Mucosa of descending colon (tissue), 3 donors: ENCODE measurements at regions not wholly inside any gene's neighbourhood (a gene's known extent, or its start where the extent isn't known, plus 50 kb on each side); places are given as distances from the start of the nearest gene placed in this dataset.
"Not testable (repeated sequence)": the region's sequence is repeated elsewhere in the genome, so short reads cannot be mapped to it uniquely, and the experiment has no call there.

Source experiments
- ATAC-seq: fragments of 200-7000 bp; cut with Tn5 transposase; one replicate; pipeline ENCODE4 v1.9.1; 2020; ENCODE audit warnings: mild to moderate bottlenecking, moderate library complexity
- DNase-seq, 3 donors: peaks; one replicate each; pipeline ENCODE4 v3.0.0-alpha.2; 2020
- H3K36me3 ChIP-seq: fragments of 200-600 bp; one replicate; pipeline ENCODE4 v1.8.0; 2021; ENCODE audit warnings: low read depth, mild to moderate bottlenecking
- H3K4me1 ChIP-seq: fragments of 200-600 bp; one replicate; pipeline ENCODE4 v1.8.0; 2021; ENCODE audit warnings: low read depth, mild to moderate bottlenecking
- H3K4me3 ChIP-seq: fragments of 200-600 bp; one replicate; pipeline ENCODE4 v1.8.0; 2021; ENCODE audit warnings: mild to moderate bottlenecking
- H3K9me3 ChIP-seq: fragments of 200-600 bp; one replicate; pipeline ENCODE4 v1.8.0; 2021; ENCODE audit warnings: mild to moderate bottlenecking
- intact Hi-C, 2 donors: fragments of 100-400 bp; cut with DNase I in 1 of 2; cut with micrococcal nuclease in 1 of 2; formaldehyde crosslinking; loops; one replicate each; pipeline versions ENCODE4 v1.11.0 to v1.11.1; 2022; cut with DNase I, micrococcal nuclease
- TF ChIP-seq, protein P1 (sequence below): fragments of 200-600 bp; IDR thresholded peaks from one replicate; pipeline ENCODE4 v1.8.0; 2022; ENCODE audit warnings: antibody characterized with exemption, mild to moderate bottlenecking
- donor health status: DM: no; HTN: no; CAD: no; lungs with moderate emphysema.
- donor health status: DM: no; HTN: no; CAD: no.
- donor health status: DM: no; HTN: yes; CAD: no.

DNA sequence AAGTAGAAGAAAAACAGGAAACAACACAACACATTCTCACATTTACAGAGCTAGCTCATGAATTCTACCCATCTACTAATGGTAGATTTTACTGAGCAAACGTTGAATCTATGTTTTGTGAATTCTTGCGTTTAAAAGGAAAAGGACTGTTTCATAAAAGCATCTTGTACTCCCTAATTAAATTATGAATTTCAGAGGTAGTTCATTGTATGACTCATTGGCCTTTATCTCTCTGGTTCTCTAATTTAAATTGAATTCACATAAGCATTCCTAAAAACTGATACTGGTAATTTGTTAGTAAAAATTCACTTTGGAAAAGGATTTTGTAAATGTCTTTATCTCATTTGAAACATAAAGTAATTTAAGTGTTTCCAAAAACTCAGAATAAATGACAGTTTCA, 687.3 kb downstream of the BRINP3 start:
- Histone ChIP-seq H3K9me3 (no peaks in the 10 kb centered on the region), H3K4me3 (no peak overlapping the region), H3K36me3 (no peaks in the 10 kb centered on the region), H3K4me1 (no peaks in the 10 kb centered on the region)
- no peak for ATAC-seq
- no peak for DNase-seq
- intact Hi-C loops = no loop called here
- TF ChIP-seq, protein P1, sequence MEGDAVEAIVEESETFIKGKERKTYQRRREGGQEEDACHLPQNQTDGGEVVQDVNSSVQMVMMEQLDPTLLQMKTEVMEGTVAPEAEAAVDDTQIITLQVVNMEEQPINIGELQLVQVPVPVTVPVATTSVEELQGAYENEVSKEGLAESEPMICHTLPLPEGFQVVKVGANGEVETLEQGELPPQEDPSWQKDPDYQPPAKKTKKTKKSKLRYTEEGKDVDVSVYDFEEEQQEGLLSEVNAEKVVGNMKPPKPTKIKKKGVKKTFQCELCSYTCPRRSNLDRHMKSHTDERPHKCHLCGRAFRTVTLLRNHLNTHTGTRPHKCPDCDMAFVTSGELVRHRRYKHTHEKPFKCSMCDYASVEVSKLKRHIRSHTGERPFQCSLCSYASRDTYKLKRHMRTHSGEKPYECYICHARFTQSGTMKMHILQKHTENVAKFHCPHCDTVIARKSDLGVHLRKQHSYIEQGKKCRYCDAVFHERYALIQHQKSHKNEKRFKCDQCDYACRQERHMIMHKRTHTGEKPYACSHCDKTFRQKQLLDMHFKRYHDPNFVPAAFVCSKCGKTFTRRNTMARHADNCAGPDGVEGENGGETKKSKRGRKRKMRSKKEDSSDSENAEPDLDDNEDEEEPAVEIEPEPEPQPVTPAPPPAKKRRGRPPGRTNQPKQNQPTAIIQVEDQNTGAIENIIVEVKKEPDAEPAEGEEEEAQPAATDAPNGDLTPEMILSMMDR = no peak

DNA sequence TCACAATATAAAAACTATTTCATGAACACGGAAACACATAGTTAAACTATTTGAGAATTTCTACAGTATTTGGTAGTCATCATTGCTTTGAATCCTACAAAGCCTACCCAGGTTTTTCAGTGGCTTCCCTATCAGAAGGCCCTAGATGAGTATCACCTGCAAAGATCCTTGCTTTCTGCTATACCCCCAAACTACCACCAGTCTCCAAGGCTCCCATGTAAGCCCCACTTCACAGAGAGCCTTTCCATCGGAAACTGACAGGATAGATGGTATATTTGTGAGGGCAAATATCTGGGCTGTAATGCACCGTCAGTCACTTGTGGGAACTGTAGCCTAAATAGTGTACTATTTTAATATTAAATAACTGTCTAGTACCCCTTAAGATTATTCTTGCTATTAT, 674.3 kb downstream of the BRINP3 start:
- H3K9me3 ChIP-seq = no peaks in the 10 kb centered on the region
- TF ChIP-seq, protein P1 = no peak
- intact Hi-C loops = no loop called here
- ATAC-seq (no peak), DNase-seq (no peak)
- no peaks in the 10 kb centered on the region for H3K36me3 ChIP-seq
- H3K4me3 ChIP-seq = no peak overlapping the region
- no peaks in the 10 kb centered on the region for H3K4me1 ChIP-seq

DNA sequence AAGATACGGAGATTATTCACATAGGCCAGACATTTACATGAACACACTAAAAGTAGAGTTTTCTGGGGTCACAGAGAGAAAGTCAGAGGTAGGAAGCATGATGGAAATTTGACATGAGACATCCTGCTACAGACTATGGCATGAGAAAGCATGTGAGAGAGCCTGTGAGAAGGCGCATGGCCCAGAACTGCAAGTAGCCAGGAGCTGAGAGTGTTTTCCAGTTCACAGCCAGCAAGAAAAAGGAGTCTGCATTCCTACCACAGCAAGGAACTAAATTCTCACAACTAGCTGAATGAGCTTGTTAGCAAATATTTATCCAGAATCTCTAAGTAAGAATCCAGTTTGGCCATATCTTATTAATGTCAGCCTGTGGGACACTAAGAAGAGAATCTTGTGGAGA, 673.3 kb downstream of the BRINP3 start:
- H3K4me1 ChIP-seq = no peaks in the 10 kb centered on the region
- no peak overlapping the region for H3K4me3 ChIP-seq
- intact Hi-C loops = no loop called here

DNA sequence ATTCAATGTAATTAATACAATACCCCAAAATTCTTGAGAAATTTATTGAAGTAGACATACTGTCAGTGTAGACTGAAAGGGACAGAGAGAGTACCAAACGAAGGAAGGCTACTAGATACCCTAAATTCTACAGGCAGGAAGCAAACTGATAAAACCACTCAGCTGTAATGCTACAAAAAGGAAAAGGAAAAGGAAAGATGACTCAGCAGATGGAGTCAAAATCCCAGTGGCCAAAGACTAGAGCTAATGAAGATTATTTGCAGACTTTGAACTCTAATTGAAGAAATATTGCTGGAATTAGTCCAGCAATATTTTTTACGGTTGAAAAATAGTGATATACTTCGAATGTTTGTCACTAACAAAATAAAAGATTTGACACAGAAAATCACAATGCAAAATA, 671.9 kb downstream of the BRINP3 start:
- H3K4me1 ChIP-seq = no peaks in the 10 kb centered on the region
- TF ChIP-seq, protein P1 = no peak
- DNase-seq (no peak), ATAC-seq (no peak)
- H3K9me3 ChIP-seq = no peaks in the 10 kb centered on the region
- H3K4me3 ChIP-seq = no peak overlapping the region
- intact Hi-C loops = no loop called here
- H3K36me3 ChIP-seq = no peaks in the 10 kb centered on the region

More for the DNA sequence above, 673.3 kb downstream of the BRINP3 start:
- no peak for ATAC-seq
- no peaks in the 10 kb centered on the region for H3K9me3 ChIP-seq
- no peak for DNase-seq
- H3K36me3 ChIP-seq = no peaks in the 10 kb centered on the region
- TF ChIP-seq, protein P1 = no peak

DNA sequence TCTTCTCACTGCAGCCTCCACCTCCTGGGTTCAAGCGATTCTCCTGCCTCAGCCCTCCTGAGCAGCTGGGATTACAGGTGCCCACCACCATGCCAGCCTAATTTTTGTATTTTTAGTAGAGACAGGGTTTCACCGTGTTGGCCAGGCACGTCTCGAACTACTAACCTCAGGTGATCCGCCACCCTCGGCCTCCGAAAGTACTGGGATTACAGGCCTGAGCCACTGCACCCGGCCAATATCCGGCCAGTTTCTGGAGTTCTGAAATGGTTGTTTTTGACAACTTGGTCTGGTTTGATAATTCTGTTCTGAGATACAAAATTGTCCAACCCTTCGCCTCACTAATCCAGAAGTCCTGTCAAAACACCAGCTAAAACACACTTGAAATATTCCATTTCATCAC, 667.0 kb downstream of the BRINP3 start:
- intact Hi-C loops, DNase-seq, H3K4me3 ChIP-seq, H3K4me1 ChIP-seq, ATAC-seq, H3K36me3 ChIP-seq, H3K9me3 ChIP-seq: not testable (repeated sequence)

DNA sequence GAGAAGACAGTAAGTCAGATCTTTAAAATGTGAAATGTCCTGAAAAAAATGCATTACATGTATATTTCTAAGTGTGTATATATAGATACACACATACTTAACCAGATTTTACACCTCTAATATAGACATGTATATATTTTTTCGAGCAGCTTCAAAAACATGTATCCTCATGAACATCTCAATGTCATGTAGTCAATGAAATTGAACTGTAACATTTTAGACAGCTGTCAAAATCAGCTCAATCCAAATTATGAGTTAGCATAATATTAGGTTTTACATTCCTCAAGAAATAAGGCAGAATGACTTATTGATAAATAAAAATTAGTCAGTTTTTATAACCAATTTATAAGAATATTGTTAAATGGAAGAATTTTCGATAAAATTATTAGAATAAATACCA, 665.7 kb downstream of the BRINP3 start:
- H3K4me1 ChIP-seq = no peaks in the 10 kb centered on the region
- no peak overlapping the region for H3K4me3 ChIP-seq
- H3K9me3 ChIP-seq = no peaks in the 10 kb centered on the region
- intact Hi-C loops = no loop called here
- DNase-seq (no peak), ATAC-seq (no peak)
- TF ChIP-seq, protein P1 = no peak
- H3K36me3 ChIP-seq = no peaks in the 10 kb centered on the region
